ENCODE measurements at regions not wholly inside any gene's neighbourhood (a gene's known extent, or its start where the extent isn't known, plus 50 kb on each side); places are given as distances from the start of the nearest gene placed in this dataset.

DNA sequence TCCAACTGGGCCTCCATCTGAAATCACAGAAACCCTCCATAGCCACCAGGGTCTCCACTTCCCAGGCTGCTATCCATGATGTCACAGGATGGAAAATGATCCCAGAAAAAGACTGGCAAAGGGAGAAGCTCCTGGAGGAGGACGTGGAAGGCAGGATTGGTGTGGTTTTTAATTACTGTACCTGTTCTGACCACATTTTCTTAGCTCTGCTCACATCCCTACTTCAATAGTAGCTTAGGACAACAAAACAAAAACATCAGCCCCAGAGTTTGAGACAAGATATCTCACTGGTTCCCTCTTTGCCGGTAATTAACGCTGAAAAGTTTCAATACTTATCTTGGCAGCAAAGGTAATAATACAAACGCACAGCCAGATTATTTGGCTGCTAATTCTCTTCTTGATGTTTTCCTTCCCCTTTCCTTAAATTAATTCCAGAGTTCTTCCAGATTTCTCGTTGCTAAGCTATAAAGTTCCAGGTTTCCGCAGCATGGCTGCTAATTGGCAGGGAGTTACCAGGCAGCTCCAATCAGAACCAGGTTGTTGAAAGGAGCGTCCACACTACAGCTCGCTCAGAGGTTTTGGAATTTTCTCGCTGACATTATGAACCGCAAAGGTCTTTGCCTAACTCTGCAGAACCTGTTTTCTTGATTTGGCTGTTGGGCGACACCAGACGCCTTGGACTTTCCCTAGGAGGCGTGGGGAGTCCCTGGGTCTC, 263.4 kb downstream of the MRTFB start:
- DNase-seq = no peak

- DNase-seq = no peak
Observed at GRCh38 chr16:14333361-14333760, 262.2 kb downstream of the MRTFB start.

DNA sequence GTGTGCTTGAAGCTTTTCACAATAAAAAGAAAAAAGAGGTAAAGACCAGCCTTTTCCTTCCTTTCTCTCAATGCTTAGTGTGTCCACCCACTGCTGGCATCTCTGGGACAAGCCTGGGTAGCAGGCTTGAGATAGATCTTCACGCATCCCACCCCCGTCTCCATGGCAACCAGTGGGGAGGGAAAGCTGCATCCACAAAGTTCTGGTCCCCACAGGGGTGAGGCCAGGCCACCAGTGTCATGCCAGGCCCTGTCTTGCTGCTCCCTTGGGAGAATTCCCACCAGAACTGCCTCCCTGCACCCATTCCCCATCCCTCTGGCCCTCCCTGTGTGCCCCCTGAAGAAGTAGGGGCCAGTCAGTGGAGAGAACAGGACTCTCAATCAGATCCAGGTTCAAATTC, 259.9 kb downstream of the MRTFB start:
- no peak for DNase-seq

- DNase-seq = no peak
Observed at GRCh38 chr16:14329727-14330350, 258.7 kb downstream of the MRTFB start.

- peak; percentile 98 for DNase-seq
Observed at GRCh38 chr16:14325502-14326401, 254.6 kb downstream of the MRTFB start.

GRCh38 chr16:14324581-14324980, 253.5 kb downstream of the MRTFB start:
- peak; percentile 16 for DNase-seq

- no peak for DNase-seq
Observed at GRCh38 chr16:14322186-14322585, 251.1 kb downstream of the MRTFB start.

DNA sequence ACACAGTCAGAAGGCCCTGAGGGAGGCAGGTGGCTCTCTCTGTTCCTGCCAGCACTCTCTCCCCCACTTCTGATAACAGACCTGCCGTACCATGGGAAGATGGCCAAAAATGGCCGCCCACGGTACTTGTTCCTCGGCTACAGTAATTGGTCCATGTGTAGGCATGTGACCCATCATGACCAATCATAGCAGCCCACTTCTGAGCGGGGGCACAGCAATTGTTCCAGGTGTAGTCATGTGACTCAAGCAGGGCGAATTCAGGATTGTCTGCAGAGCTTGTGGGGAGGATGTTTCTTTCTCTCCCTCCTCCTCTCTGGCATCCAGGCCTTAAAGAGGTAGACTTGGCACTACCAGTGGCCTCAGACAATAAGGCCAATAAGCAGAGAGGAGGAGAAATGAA, 250.4 kb downstream of the MRTFB start:
- DNase-seq = no peak

DNA sequence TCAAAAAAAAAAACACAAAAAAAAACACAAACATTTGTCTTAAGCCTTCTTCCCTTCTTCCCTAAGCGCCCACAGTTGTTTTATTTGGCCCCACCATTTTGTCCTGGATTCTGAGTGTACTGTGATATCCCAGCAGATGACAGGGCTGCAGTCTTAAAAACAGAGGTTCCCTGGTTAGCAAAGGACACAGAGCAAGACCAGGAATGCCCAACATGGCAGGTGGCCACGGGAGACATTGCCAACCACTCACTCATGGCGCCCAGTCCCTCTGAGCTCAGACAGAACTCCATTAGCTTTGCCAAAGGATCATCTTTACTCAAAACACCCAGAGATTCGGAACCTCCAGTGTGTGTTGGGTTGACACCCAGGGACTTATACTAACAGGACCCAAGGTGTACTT, 249.3 kb downstream of the MRTFB start:
- no peak for DNase-seq

Measured in NCI-H82 (cell line).